A549 (cell line): ENCODE measurements at regions not wholly inside any gene's neighbourhood (a gene's known extent, or its start where the extent isn't known, plus 50 kb on each side); places are given as distances from the start of the nearest gene placed in this dataset.

Experiments
- POLR2A ChIP-seq: IDR thresholded peaks from 2 replicates; pipeline ENCODE4 v1.6.1; 2012; ENCODE audit warnings: mild to moderate bottlenecking, low read length
- RCOR1 ChIP-seq: fragments of 150-350 bp; IDR thresholded peaks from 2 replicates; pipeline ENCODE4 v1.6.1; 2014; ENCODE audit warnings: antibody characterized with exemption, low read length, low read depth
- TF ChIP-seq, protein P1 (sequence below): fragments of >200 bp; sonication (Bioruptor Twin); formaldehyde crosslinking; IDR thresholded peaks from 3 replicates; pipeline ENCODE4 v1.5.1; 2016

DNA sequence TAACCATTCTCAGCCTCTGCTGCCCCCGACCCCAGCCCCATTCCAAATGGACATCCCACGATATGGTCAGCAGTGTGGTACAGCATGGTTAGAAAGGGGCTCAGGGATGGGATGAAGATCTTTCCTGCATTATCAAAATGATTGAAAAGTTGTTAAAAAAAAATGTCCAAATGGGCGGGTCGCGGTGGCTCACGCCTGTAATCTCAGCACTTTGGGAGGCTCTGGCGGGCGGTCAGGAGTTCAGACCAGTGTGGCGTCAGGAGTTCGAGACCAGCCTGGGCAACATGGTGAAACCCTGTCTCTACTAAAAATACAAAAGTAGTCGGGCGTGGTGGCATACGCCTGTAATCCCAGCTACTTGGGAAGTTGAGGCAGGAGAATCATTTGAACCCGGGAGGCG is 54.3 kb upstream of the ZNF254 start:
- TF ChIP-seq POLR2A: no peak
- TF ChIP-seq RCOR1: no peak
- TF ChIP-seq, protein P1, sequence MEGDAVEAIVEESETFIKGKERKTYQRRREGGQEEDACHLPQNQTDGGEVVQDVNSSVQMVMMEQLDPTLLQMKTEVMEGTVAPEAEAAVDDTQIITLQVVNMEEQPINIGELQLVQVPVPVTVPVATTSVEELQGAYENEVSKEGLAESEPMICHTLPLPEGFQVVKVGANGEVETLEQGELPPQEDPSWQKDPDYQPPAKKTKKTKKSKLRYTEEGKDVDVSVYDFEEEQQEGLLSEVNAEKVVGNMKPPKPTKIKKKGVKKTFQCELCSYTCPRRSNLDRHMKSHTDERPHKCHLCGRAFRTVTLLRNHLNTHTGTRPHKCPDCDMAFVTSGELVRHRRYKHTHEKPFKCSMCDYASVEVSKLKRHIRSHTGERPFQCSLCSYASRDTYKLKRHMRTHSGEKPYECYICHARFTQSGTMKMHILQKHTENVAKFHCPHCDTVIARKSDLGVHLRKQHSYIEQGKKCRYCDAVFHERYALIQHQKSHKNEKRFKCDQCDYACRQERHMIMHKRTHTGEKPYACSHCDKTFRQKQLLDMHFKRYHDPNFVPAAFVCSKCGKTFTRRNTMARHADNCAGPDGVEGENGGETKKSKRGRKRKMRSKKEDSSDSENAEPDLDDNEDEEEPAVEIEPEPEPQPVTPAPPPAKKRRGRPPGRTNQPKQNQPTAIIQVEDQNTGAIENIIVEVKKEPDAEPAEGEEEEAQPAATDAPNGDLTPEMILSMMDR: no peak
